WI38 (cell line): ENCODE measurements at regions not wholly inside any gene's neighbourhood (a gene's known extent, or its start where the extent isn't known, plus 50 kb on each side); places are given as distances from the start of the nearest gene placed in this dataset.

ENCODE experiments used
- H3K4me3 ChIP-seq: 2 replicates; pipeline ENCODE4 v1.5.1; 2011; ENCODE audit warnings: low read depth, mild to moderate bottlenecking, control low read depth, low read length
- CTCF ChIP-seq: IDR thresholded peaks from 2 replicates; pipeline ENCODE4 v1.5.1; 2012; ENCODE audit warnings: low read depth, mild to moderate bottlenecking, control low read depth, low read length

GRCh38 chr12:105861227-105861626, 277.5 kb downstream of the NUAK1 start:
- no peak overlapping the region for H3K4me3 ChIP-seq
- no peak for TF ChIP-seq CTCF

- H3K4me3 ChIP-seq, result no peak overlapping the region
- TF ChIP-seq CTCF, result no peak
These were observed 276.5 kb downstream of the NUAK1 start for GRCh38 chr12:105862163-105862821.

GRCh38 chr12:105864316-105864715, 274.4 kb downstream of the NUAK1 start:
- no peak for TF ChIP-seq CTCF
- H3K4me3 ChIP-seq, result no peak overlapping the region

- H3K4me3 ChIP-seq, result no peak overlapping the region
- no peak for TF ChIP-seq CTCF
These were observed 273.9 kb downstream of the NUAK1 start for GRCh38 chr12:105864901-105865300.

- TF ChIP-seq CTCF, result no peak
- H3K4me3 ChIP-seq, result no peak overlapping the region
These were observed 272.9 kb downstream of the NUAK1 start for GRCh38 chr12:105865886-105866285.

GRCh38 chr12:105874121-105874520, 264.6 kb downstream of the NUAK1 start:
- no peak overlapping the region for H3K4me3 ChIP-seq
- TF ChIP-seq CTCF, result no peak

- H3K4me3 ChIP-seq, result no peak overlapping the region
- TF ChIP-seq CTCF, result no peak
These were observed 262.3 kb downstream of the NUAK1 start for GRCh38 chr12:105876396-105876927.
